ENCODE measurements at regions not wholly inside any gene's neighbourhood (a gene's known extent, or its start where the extent isn't known, plus 50 kb on each side); places are given as distances from the start of the nearest gene placed in this dataset.

DNA sequence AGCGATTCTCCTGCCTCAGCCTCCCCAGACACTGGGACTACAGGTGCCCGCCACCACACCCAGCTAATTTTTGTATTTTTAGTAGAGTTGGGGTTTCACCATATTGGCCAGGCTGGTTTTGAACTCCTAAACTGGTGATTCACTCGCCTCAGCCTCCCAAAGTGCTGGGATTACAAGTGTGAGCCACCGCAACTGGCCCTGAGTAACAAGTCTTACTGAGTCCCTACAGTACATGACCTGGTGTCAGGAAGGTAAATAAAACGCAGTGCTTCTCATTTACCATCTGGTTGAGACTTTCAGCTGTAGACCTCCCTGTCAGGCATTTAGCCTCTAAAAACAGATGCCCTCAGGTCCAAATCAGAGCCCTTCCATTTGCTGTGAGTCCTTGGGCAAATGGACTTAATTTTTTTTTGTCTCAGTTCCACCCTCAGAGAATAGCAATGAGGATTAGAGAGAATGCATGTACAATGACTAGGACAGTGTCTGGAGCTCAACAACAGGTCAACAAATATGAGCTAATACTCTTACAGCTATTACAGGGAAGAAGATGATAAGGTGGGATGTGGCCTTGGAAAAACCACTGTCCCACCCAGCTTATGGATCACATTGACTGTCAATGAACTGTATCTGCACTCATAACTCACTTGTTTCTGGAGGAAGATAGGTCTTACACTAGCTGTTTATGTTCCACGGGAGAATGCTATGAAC lies 70.5 kb downstream of the PHLDA1 start:
- TF ChIP-seq, protein P1, sequence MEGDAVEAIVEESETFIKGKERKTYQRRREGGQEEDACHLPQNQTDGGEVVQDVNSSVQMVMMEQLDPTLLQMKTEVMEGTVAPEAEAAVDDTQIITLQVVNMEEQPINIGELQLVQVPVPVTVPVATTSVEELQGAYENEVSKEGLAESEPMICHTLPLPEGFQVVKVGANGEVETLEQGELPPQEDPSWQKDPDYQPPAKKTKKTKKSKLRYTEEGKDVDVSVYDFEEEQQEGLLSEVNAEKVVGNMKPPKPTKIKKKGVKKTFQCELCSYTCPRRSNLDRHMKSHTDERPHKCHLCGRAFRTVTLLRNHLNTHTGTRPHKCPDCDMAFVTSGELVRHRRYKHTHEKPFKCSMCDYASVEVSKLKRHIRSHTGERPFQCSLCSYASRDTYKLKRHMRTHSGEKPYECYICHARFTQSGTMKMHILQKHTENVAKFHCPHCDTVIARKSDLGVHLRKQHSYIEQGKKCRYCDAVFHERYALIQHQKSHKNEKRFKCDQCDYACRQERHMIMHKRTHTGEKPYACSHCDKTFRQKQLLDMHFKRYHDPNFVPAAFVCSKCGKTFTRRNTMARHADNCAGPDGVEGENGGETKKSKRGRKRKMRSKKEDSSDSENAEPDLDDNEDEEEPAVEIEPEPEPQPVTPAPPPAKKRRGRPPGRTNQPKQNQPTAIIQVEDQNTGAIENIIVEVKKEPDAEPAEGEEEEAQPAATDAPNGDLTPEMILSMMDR (conservative IDR thresholded peaks at IDR 0.05; ENCODE audit: low read length): no peak
- no peak for TF ChIP-seq EZH2phosphoT487 (IDR thresholded peaks at IDR 0.05; ENCODE audit: borderline replicate concordance)

Data from Loucy (cell line).